ENCODE measurements at regions not wholly inside any gene's neighbourhood (a gene's known extent, or its start where the extent isn't known, plus 50 kb on each side); places are given as distances from the start of the nearest gene placed in this dataset.

DNA sequence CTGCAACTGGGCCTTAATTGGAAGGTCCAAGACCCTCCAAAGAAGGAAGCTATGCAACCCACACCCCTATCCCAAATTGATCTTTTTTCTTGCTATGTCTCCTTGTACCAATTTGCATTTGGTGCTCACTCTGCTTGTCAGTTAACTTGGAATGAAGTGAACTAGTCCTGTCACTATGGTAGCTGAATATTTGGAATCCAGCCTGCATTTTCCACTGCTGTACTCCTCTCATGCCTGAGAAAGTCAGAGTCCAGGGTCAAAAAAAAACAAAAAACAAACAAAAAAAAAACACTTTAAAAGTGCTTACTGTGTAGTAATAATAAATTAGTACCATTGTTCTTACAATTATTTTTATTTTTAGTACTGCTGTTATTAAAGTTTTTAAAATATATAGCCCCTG, 462.8 kb upstream of the SLC8A1 start:
- Mint-ChIP-seq H3K9me3 (ENCODE audit: unreplicated experiment) (no peaks in the 10 kb centered on the region), H3K4me3 (ENCODE audit: unreplicated experiment) (no peak overlapping the region), H3K27ac (ENCODE audit: unreplicated experiment) (no peak overlapping the region), H3K36me3 (ENCODE audit: low read depth, unreplicated experiment) (no peaks in the 10 kb centered on the region), H3K4me1 (ENCODE audit: low read depth, unreplicated experiment) (no peaks in the 10 kb centered on the region), H3K27me3 (ENCODE audit: low read depth, unreplicated experiment) (no peaks in the 10 kb centered on the region)
- Histone ChIP-seq H4K20me1 (ENCODE audit: insufficient read depth, low read length) (no peaks in the 10 kb centered on the region), H3K4me1 (ENCODE audit: insufficient read depth, low read length) (no peaks in the 10 kb centered on the region), H2AFZ (ENCODE audit: low read depth, low read length) (no peak overlapping the region), H3K27me3 (ENCODE audit: insufficient read depth, low read length) (no peaks in the 10 kb centered on the region), H3K9ac (ENCODE audit: low read length) (no peak overlapping the region), H3K4me3 (ENCODE audit: insufficient read depth, low read depth, low read length) (no peak overlapping the region), H3K79me2 (ENCODE audit: insufficient read depth, low read length) (no peaks in the 10 kb centered on the region), H3K9me3 (ENCODE audit: insufficient read depth, low read depth, low read length) (no peaks in the 10 kb centered on the region), H3K4me2 (ENCODE audit: low read length) (no peak overlapping the region), H3K36me3 (ENCODE audit: insufficient read depth, low read length) (no peaks in the 10 kb centered on the region), H3K27ac (ENCODE audit: low read depth, low read length) (no peak overlapping the region)
- no peak for DNase-seq (ENCODE audit: low read depth)
- no peak for TF ChIP-seq EZH2 (IDR thresholded peaks at IDR 0.05; ENCODE audit: insufficient read depth, low read length)
- TF ChIP-seq, protein P1, sequence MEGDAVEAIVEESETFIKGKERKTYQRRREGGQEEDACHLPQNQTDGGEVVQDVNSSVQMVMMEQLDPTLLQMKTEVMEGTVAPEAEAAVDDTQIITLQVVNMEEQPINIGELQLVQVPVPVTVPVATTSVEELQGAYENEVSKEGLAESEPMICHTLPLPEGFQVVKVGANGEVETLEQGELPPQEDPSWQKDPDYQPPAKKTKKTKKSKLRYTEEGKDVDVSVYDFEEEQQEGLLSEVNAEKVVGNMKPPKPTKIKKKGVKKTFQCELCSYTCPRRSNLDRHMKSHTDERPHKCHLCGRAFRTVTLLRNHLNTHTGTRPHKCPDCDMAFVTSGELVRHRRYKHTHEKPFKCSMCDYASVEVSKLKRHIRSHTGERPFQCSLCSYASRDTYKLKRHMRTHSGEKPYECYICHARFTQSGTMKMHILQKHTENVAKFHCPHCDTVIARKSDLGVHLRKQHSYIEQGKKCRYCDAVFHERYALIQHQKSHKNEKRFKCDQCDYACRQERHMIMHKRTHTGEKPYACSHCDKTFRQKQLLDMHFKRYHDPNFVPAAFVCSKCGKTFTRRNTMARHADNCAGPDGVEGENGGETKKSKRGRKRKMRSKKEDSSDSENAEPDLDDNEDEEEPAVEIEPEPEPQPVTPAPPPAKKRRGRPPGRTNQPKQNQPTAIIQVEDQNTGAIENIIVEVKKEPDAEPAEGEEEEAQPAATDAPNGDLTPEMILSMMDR (IDR thresholded peaks at IDR 0.05; ENCODE audit: insufficient read depth, low read depth, low read length): no peak
- no peak for FAIRE-seq

DNA sequence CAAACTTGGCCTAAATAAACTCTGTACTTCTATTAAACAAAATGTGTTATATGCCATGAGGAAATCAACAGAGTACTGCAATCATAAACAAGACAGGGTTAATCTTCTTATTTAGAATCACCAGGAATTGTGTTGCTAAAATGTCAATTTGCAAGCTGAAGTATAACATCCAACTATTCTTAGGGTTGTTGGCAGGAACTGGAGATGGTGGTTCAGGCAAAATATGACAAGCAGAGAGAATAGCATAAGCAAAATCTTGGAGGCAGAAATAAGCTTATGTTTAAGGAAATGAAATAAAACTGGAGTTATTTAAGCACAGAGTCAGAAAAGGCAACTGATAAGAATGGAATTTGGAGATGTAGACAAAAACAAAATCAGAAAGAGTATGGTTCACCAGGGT, 463.8 kb upstream of the SLC8A1 start:
- no peaks in the 10 kb centered on the region for H3K9me3 ChIP-seq (ENCODE audit: insufficient read depth, low read depth, low read length)
- H2AFZ ChIP-seq (ENCODE audit: low read depth, low read length): no peak overlapping the region
- H3K9ac ChIP-seq (ENCODE audit: low read length): no peak overlapping the region
- H3K79me2 ChIP-seq (ENCODE audit: insufficient read depth, low read length): no peaks in the 10 kb centered on the region
- DNase-seq (ENCODE audit: low read depth) (no peak), FAIRE-seq (no peak)
- no peaks in the 10 kb centered on the region for H3K36me3 Mint-ChIP-seq (ENCODE audit: low read depth, unreplicated experiment)
- H3K4me1 Mint-ChIP-seq (ENCODE audit: low read depth, unreplicated experiment): no peaks in the 10 kb centered on the region
- no peak overlapping the region for H3K4me2 ChIP-seq (ENCODE audit: low read length)
- H3K4me1 ChIP-seq (ENCODE audit: insufficient read depth, low read length): no peaks in the 10 kb centered on the region
- H3K9me3 Mint-ChIP-seq (ENCODE audit: unreplicated experiment): no peaks in the 10 kb centered on the region
- no peak overlapping the region for H3K27ac Mint-ChIP-seq (ENCODE audit: unreplicated experiment)
- no peaks in the 10 kb centered on the region for H4K20me1 ChIP-seq (ENCODE audit: insufficient read depth, low read length)
- H3K4me3 ChIP-seq (ENCODE audit: insufficient read depth, low read depth, low read length): no peak overlapping the region
- no peaks in the 10 kb centered on the region for H3K27me3 Mint-ChIP-seq (ENCODE audit: low read depth, unreplicated experiment)
- H3K36me3 ChIP-seq (ENCODE audit: insufficient read depth, low read length): no peaks in the 10 kb centered on the region
- no peak overlapping the region for H3K4me3 Mint-ChIP-seq (ENCODE audit: unreplicated experiment)
- no peak overlapping the region for H3K27ac ChIP-seq (ENCODE audit: low read depth, low read length)
- H3K27me3 ChIP-seq (ENCODE audit: insufficient read depth, low read length): no peaks in the 10 kb centered on the region
- no peak for TF ChIP-seq EZH2 (IDR thresholded peaks at IDR 0.05; ENCODE audit: insufficient read depth, low read length)
- TF ChIP-seq, protein P1 (IDR thresholded peaks at IDR 0.05; ENCODE audit: insufficient read depth, low read depth, low read length): no peak

DNA sequence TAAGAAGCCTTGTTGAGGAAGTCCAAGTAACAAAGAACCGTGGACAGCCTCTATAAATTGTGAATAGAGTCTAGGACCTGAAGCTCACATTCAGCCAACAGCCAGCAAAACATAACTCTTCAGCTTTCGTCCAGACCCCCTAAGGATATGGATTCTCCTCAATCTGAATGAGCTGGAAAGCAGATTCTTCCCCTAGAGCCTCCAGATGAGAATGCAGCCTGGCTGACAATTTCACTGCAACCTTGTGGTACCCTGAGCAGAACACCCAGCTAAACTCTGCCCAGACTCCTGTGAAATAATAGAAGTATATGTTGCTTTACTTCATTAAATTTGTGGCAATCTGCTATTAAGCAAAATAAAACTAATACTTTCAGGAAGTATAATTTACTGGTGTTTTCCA, 483.5 kb upstream of the SLC8A1 start:
- DNase-seq (ENCODE audit: low read depth): no peak
- Mint-ChIP-seq H3K4me3 (ENCODE audit: unreplicated experiment) (no peak overlapping the region), H3K27me3 (ENCODE audit: low read depth, unreplicated experiment) (no peaks in the 10 kb centered on the region), H3K9me3 (ENCODE audit: unreplicated experiment) (no peaks in the 10 kb centered on the region), H3K27ac (ENCODE audit: unreplicated experiment) (no peak overlapping the region), H3K4me1 (ENCODE audit: low read depth, unreplicated experiment) (no peaks in the 10 kb centered on the region), H3K36me3 (ENCODE audit: low read depth, unreplicated experiment) (no peaks in the 10 kb centered on the region)
- Histone ChIP-seq H4K20me1 (ENCODE audit: insufficient read depth, low read length) (no peaks in the 10 kb centered on the region), H2AFZ (ENCODE audit: low read depth, low read length) (no peak overlapping the region), H3K4me3 (ENCODE audit: insufficient read depth, low read depth, low read length) (no peak overlapping the region), H3K9ac (ENCODE audit: low read length) (no peak overlapping the region), H3K4me1 (ENCODE audit: insufficient read depth, low read length) (no peaks in the 10 kb centered on the region), H3K79me2 (ENCODE audit: insufficient read depth, low read length) (no peaks in the 10 kb centered on the region), H3K9me3 (ENCODE audit: insufficient read depth, low read depth, low read length) (no peaks in the 10 kb centered on the region), H3K36me3 (ENCODE audit: insufficient read depth, low read length) (no peaks in the 10 kb centered on the region), H3K4me2 (ENCODE audit: low read length) (no peak overlapping the region), H3K27ac (ENCODE audit: low read depth, low read length) (no peak overlapping the region), H3K27me3 (ENCODE audit: insufficient read depth, low read length) (no peaks in the 10 kb centered on the region)
- no peak for FAIRE-seq
- TF ChIP-seq, protein P1 (IDR thresholded peaks at IDR 0.05; ENCODE audit: insufficient read depth, low read depth, low read length): no peak
- TF ChIP-seq EZH2 (IDR thresholded peaks at IDR 0.05; ENCODE audit: insufficient read depth, low read length): no peak

Measured in astrocyte (in vitro differentiated cells and primary cell).